ENCODE measurements at regions not wholly inside any gene's neighbourhood (a gene's known extent, or its start where the extent isn't known, plus 50 kb on each side); places are given as distances from the start of the nearest gene placed in this dataset.

GRCh38 chr18:30359521-30359920, 683.0 kb downstream of the DSC3 start:
- TF ChIP-seq Cebpa-rat (IDR thresholded peaks at IDR 0.05): no peak
- no peaks in the 10 kb centered on the region for H3K9me3 ChIP-seq
- H3K4me2 ChIP-seq: no peak overlapping the region
- H3K36me3 ChIP-seq: no peaks in the 10 kb centered on the region
- no peaks in the 10 kb centered on the region for H4K20me1 ChIP-seq
- H3K27me3 ChIP-seq: no peaks in the 10 kb centered on the region
- no peaks in the 10 kb centered on the region for H3K4me1 ChIP-seq
- H3K27ac ChIP-seq: no peak overlapping the region
- no peak overlapping the region for H3K4me3 ChIP-seq
- H3K9ac ChIP-seq: no peak overlapping the region

DNA sequence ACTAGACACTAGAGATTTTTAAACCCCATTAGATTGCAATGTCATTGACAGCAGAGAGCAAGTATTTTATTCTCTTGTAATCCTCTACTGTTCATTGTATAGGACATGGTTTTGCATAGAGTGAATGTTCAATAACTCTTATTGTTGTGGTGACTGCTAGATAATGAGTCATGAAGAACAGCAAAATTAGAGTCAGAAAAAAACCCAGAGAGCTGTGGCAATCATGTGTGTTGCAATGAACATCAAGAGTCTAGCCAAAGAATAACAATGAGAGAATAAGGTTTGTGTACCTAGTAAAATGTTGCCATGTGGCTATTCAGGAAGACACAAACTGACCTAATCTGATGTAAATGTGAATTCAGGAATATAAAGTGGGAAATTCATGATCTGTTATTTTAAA, 684.0 kb downstream of the DSC3 start:
- Histone ChIP-seq H3K36me3 (no peaks in the 10 kb centered on the region), H4K20me1 (no peaks in the 10 kb centered on the region), H3K9me3 (no peaks in the 10 kb centered on the region), H3K4me1 (no peaks in the 10 kb centered on the region), H3K27ac (no peak overlapping the region), H3K27me3 (no peaks in the 10 kb centered on the region), H3K9ac (no peak overlapping the region), H3K4me3 (no peak overlapping the region), H3K4me2 (no peak overlapping the region)
- no peak for TF ChIP-seq Cebpa-rat (IDR thresholded peaks at IDR 0.05)

DNA sequence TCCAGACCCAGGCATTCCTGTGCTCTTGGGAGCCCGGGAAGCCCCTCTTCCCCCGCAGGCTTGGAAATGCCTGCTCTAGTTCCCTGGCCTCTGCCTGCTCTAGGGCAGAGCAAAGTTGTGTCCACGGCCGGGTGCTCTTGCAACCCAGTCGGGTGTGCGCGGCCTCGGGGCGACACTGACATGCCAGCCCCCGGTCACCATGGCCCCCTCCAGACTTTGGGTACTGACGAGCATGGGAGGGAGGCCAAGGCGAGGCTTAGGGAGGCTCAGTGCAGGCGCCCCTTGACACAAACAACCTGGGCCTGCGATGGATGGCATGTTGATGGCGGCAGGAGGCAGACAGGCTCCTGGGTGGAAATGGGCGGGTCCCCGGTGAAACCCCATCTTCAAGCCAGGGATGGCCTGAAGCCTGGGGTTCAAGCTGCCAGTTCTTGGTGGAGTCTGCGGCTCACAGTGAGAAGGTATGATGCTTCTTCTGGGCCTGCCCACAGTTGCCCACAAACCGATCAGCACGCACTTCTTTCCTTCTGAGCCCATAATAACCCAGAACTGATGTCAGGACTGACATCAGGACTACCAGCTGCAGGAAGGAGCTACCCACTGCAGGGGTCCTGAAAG, 689.9 kb downstream of the DSC3 start:
- H4K20me1 ChIP-seq: no peaks in the 10 kb centered on the region
- TF ChIP-seq Cebpa-rat (IDR thresholded peaks at IDR 0.05): no peak
- no peaks in the 10 kb centered on the region for H3K36me3 ChIP-seq
- no peak overlapping the region for H3K4me3 ChIP-seq
- no peak overlapping the region for H3K9ac ChIP-seq
- no peak overlapping the region for H3K27ac ChIP-seq
- no peaks in the 10 kb centered on the region for H3K4me1 ChIP-seq
- peaks cover 11% of the 10 kb centered on the region for H3K9me3 ChIP-seq
- no peaks in the 10 kb centered on the region for H3K27me3 ChIP-seq
- H3K4me2 ChIP-seq: no peak overlapping the region

DNA sequence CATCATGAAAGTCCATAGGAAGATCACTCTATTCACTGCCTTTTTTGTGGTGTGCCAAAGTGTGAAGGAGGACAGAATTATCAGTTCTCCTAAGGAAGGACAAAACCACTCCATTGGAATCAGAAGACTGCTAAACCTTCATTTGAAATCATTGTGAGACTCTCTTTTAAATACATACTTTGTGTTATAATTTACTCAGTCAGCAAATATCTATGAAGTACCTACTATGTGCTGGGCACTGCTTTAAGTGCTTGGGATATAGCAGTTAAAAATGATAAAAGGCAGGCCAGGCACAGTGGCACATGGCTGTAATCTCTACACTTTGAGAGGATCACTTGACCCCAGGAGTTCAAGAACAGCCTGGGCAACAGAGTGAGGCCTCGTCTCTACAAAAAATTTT, 692.3 kb downstream of the DSC3 start:
- Histone ChIP-seq H3K9me3 (peaks cover 16% of the 10 kb centered on the region), H3K4me2 (no peak overlapping the region), H4K20me1 (no peaks in the 10 kb centered on the region), H3K27ac (no peak overlapping the region), H3K4me3 (no peak overlapping the region), H3K4me1 (no peaks in the 10 kb centered on the region), H3K27me3 (no peaks in the 10 kb centered on the region), H3K9ac (no peak overlapping the region), H3K36me3 (no peaks in the 10 kb centered on the region)
- no peak for TF ChIP-seq Cebpa-rat (IDR thresholded peaks at IDR 0.05)

DNA sequence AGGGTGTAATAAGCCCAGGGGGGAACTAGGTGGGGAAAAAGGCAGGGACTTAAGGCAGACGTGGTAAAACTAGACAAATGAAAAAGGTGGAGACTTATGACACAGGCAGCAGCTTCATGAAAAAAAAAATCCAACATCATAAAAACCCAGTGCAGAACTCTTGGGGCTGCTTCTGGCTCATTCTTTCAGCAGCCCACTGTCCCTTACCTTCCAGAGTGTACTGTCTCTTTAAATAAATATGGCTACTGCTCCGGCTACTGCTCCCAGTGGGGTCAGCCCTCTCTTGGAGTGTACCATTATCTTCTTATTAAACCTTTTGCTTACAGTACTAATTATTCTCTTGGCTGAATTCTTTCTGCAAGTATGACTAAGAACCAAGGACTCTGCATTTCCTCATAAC, 699.5 kb downstream of the DSC3 start:
- Histone ChIP-seq H3K9me3 (peaks cover 9% of the 10 kb centered on the region), H3K27me3 (no peaks in the 10 kb centered on the region), H3K36me3 (no peaks in the 10 kb centered on the region), H3K4me2 (no peak overlapping the region), H3K4me1 (no peaks in the 10 kb centered on the region), H3K27ac (no peak overlapping the region), H3K9ac (no peak overlapping the region), H4K20me1 (no peaks in the 10 kb centered on the region), H3K4me3 (no peak overlapping the region)
- no peak for TF ChIP-seq Cebpa-rat (IDR thresholded peaks at IDR 0.05)

GRCh38 chr18:30342675-30343074, 699.9 kb downstream of the DSC3 start:
- Histone ChIP-seq H3K9me3 (peaks cover 5% of the 10 kb centered on the region), H3K27ac (no peak overlapping the region), H3K4me1 (no peaks in the 10 kb centered on the region), H3K36me3 (no peaks in the 10 kb centered on the region), H3K27me3 (no peaks in the 10 kb centered on the region), H4K20me1 (no peaks in the 10 kb centered on the region), H3K4me3 (no peak overlapping the region), H3K4me2 (no peak overlapping the region), H3K9ac (no peak overlapping the region)
- no peak for TF ChIP-seq Cebpa-rat (IDR thresholded peaks at IDR 0.05)

DNA sequence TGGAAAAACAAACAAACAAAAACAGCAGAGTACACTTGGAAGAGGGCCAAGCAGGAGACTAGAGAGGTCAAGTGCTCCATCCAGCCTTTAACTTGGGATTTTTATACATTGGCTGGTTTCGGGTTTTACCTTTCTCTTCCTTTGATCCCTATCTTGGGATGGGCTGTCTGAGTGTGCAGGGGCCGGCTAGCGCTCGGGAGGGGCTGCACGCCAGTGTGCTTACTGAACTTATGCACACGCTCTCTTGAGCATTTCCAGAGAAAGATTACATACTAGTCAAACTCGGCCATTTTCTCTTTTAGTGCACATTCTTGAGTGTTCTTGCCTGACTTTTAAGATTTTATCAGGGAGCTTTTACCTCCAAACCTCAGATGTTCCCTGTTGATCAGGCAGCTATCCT, 707.8 kb downstream of the DSC3 start:
- no peak for TF ChIP-seq Cebpa-rat (IDR thresholded peaks at IDR 0.05)
- H3K27me3 ChIP-seq: no peaks in the 10 kb centered on the region
- no peak overlapping the region for H3K4me2 ChIP-seq
- H3K4me1 ChIP-seq: no peaks in the 10 kb centered on the region
- no peak overlapping the region for H3K4me3 ChIP-seq
- H4K20me1 ChIP-seq: no peaks in the 10 kb centered on the region
- H3K9ac ChIP-seq: no peak overlapping the region
- no peaks in the 10 kb centered on the region for H3K36me3 ChIP-seq
- no peak overlapping the region for H3K27ac ChIP-seq
- H3K9me3 ChIP-seq: no peaks in the 10 kb centered on the region

- no peak overlapping the region for H3K4me2 ChIP-seq
- no peak for TF ChIP-seq Cebpa-rat (IDR thresholded peaks at IDR 0.05)
Observed at GRCh38 chr18:30333310-30333709, 709.2 kb downstream of the DSC3 start.

DNA sequence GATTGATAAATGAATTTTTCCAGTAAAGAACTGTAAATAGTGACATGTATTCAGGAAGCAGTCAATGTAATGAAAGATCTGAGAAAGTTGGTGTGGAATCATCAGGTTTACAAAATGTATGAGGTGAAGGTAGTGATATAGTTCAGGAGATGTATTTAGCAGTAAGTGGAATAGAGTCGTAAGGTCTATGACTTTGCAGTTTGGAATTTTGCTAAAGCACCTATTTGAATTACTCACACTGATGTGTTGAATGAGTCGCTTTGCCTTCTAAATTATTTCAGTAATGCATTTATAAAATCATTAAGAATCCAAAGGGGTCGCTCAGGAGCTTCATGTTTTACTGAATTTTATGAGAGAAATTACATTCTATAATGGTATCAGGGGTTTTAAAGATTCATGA, 713.7 kb downstream of the DSC3 start:
- Histone ChIP-seq H3K9me3 (no peaks in the 10 kb centered on the region), H3K9ac (no peak overlapping the region), H3K4me1 (no peaks in the 10 kb centered on the region), H3K27ac (no peak overlapping the region), H3K4me3 (no peak overlapping the region), H3K4me2 (no peak overlapping the region), H3K36me3 (no peaks in the 10 kb centered on the region), H4K20me1 (no peaks in the 10 kb centered on the region), H3K27me3 (no peaks in the 10 kb centered on the region)
- no peak for TF ChIP-seq Cebpa-rat (IDR thresholded peaks at IDR 0.05)

More at GRCh38 chr18:30333310-30333709, 709.2 kb downstream of the DSC3 start:
- Histone ChIP-seq H3K4me3 (no peak overlapping the region), H3K27me3 (no peaks in the 10 kb centered on the region), H3K9ac (no peak overlapping the region), H3K27ac (no peak overlapping the region), H3K4me1 (no peaks in the 10 kb centered on the region), H3K36me3 (no peaks in the 10 kb centered on the region), H3K9me3 (no peaks in the 10 kb centered on the region), H4K20me1 (no peaks in the 10 kb centered on the region)

- H3K27ac ChIP-seq: no peak overlapping the region
- no peak overlapping the region for H3K9ac ChIP-seq
- no peaks in the 10 kb centered on the region for H3K9me3 ChIP-seq
- no peaks in the 10 kb centered on the region for H3K4me1 ChIP-seq
- H4K20me1 ChIP-seq: no peaks in the 10 kb centered on the region
- TF ChIP-seq Cebpa-rat (IDR thresholded peaks at IDR 0.05): no peak
- H3K4me3 ChIP-seq: no peak overlapping the region
- H3K4me2 ChIP-seq: no peak overlapping the region
- no peaks in the 10 kb centered on the region for H3K27me3 ChIP-seq
- H3K36me3 ChIP-seq: no peaks in the 10 kb centered on the region
Observed at GRCh38 chr18:30302181-30302580, 740.4 kb downstream of the DSC3 start.

- Histone ChIP-seq H3K27me3 (no peaks in the 10 kb centered on the region), H3K4me2 (no peak overlapping the region), H3K9ac (no peak overlapping the region), H3K9me3 (no peaks in the 10 kb centered on the region), H4K20me1 (no peaks in the 10 kb centered on the region), H3K27ac (no peak overlapping the region), H3K4me1 (no peaks in the 10 kb centered on the region), H3K36me3 (no peaks in the 10 kb centered on the region), H3K4me3 (no peak overlapping the region)
- no peak for TF ChIP-seq Cebpa-rat (IDR thresholded peaks at IDR 0.05)
Observed at GRCh38 chr18:30298769-30299168, 743.8 kb downstream of the DSC3 start.
